ENCODE measurements at regions not wholly inside any gene's neighbourhood (a gene's known extent, or its start where the extent isn't known, plus 50 kb on each side); places are given as distances from the start of the nearest gene placed in this dataset.
A peak's percentile ranks its signal among the peaks of the same experiment; 100 is the strongest.

GRCh38 chr1:149844650-149845255 is 54.6 kb upstream of the BOLA1 start:
- DNase-seq, result no peak
- H3K4me1 ChIP-seq, result peaks cover 51 to 64% (median 60%) of the 10 kb centered on the region in 6 donors
- TF ChIP-seq POLR2AphosphoS5 (IDR thresholded peaks at IDR 0.05) (no peak), CTCF (IDR thresholded peaks at IDR 0.05 in 8 of 11, conservative IDR thresholded peaks at IDR 0.05 in 3 of 11) (no peak), POLR2A (IDR thresholded peaks at IDR 0.05) (no peak)
- H3K4me3 ChIP-seq, result peak overlapping the region in 6 of 8 donors; percentile 8 to 70 (median 45)
- no peaks in the 10 kb centered on the region for H3K27me3 ChIP-seq (replicated peaks in 1 of 7)
- 65 to 79% (median 70%) methylated on average over 4 of the region's 4 CpGs for WGBS, 5 donors
- intact Hi-C loops (cut with DNase I; ENCODE audit: low total_unique reads), result no loop called here
- no peaks in the 10 kb centered on the region for H3K9me3 ChIP-seq
- H3K27ac ChIP-seq, result peak overlapping the region in 7 of 8 donors; percentile 89 to 96 (median 92)
- peaks cover 0 to 28% (median 2%) of the 10 kb centered on the region in 6 donors for H3K36me3 ChIP-seq

GRCh38 chr1:149845416-149845815 is 54.0 kb upstream of the BOLA1 start:
- Histone ChIP-seq H3K27me3 (replicated peaks in 1 of 7) (no peaks in the 10 kb centered on the region), H3K4me3 (peak overlapping the region in 3 of 8 donors; percentile 48 to 70 (median 52)), H3K36me3 (peaks cover 0 to 28% (median 2%) of the 10 kb centered on the region in 6 donors), H3K4me1 (peaks cover 51 to 68% (median 63%) of the 10 kb centered on the region in 6 donors), H3K9me3 (no peaks in the 10 kb centered on the region), H3K27ac (peak overlapping the region in 7 of 8 donors; percentile 60 to 96 (median 91))
- intact Hi-C loops (cut with DNase I; ENCODE audit: low total_unique reads), result no loop called here
- WGBS, 5 donors, result 50 to 76% (median 67%) methylated on average over 3 of the region's 3 CpGs
- no peak for DNase-seq
- no peak for TF ChIP-seq CTCF (IDR thresholded peaks at IDR 0.05 in 8 of 11, conservative IDR thresholded peaks at IDR 0.05 in 3 of 11)
- TF ChIP-seq POLR2AphosphoS5 (IDR thresholded peaks at IDR 0.05), result peak in 1 of 3 donors; percentile 20

- peak overlapping the region in 7 of 8 donors; percentile 27 to 96 (median 91) for H3K27ac ChIP-seq
- 78 to 95% (median 88%) methylated on average over 3 of the region's 3 CpGs for WGBS, 5 donors
- no peaks in the 10 kb centered on the region for H3K27me3 ChIP-seq (replicated peaks in 1 of 7)
- DNase-seq, result no peak
- no peak for TF ChIP-seq POLR2A (IDR thresholded peaks at IDR 0.05)
- TF ChIP-seq CTCF (IDR thresholded peaks at IDR 0.05 in 8 of 11, conservative IDR thresholded peaks at IDR 0.05 in 3 of 11), result no peak
- no peak for TF ChIP-seq POLR2AphosphoS5 (IDR thresholded peaks at IDR 0.05)
- H3K9me3 ChIP-seq, result no peaks in the 10 kb centered on the region
- intact Hi-C loops (cut with DNase I; ENCODE audit: low total_unique reads), result no loop called here
- peaks cover 51 to 68% (median 63%) of the 10 kb centered on the region in 6 donors for H3K4me1 ChIP-seq
- H3K4me3 ChIP-seq, result peak overlapping the region in 1 of 8 donors; percentile 70
- H3K36me3 ChIP-seq, result peaks cover 0 to 28% (median 2%) of the 10 kb centered on the region in 6 donors
These were observed 53.3 kb upstream of the BOLA1 start for GRCh38 chr1:149846042-149846441.

GRCh38 chr1:149846593-149847466 is 52.5 kb upstream of the BOLA1 start:
- DNase-seq, result no peak
- WGBS, 5 donors, result 80 to 92% (median 90%) methylated on average over 3 of the region's 3 CpGs
- H3K27me3 ChIP-seq (replicated peaks in 1 of 7), result no peaks in the 10 kb centered on the region
- no peak for TF ChIP-seq POLR2A (IDR thresholded peaks at IDR 0.05)
- no peak for TF ChIP-seq POLR2AphosphoS5 (IDR thresholded peaks at IDR 0.05)
- TF ChIP-seq CTCF (IDR thresholded peaks at IDR 0.05 in 8 of 11, conservative IDR thresholded peaks at IDR 0.05 in 3 of 11), result no peak
- peaks cover 0 to 28% (median 2%) of the 10 kb centered on the region in 6 donors for H3K36me3 ChIP-seq
- intact Hi-C loops (cut with DNase I; ENCODE audit: low total_unique reads), result no loop called here
- H3K4me3 ChIP-seq, result peak overlapping the region in 1 of 8 donors; percentile 10
- H3K27ac ChIP-seq, result peak overlapping the region in 4 of 8 donors; percentile 34 to 96 (median 90)
- H3K4me1 ChIP-seq, result peaks cover 51 to 68% (median 63%) of the 10 kb centered on the region in 6 donors
- H3K9me3 ChIP-seq, result no peaks in the 10 kb centered on the region
